ENCODE measurements at regions not wholly inside any gene's neighbourhood (a gene's known extent, or its start where the extent isn't known, plus 50 kb on each side); places are given as distances from the start of the nearest gene placed in this dataset.

DNA sequence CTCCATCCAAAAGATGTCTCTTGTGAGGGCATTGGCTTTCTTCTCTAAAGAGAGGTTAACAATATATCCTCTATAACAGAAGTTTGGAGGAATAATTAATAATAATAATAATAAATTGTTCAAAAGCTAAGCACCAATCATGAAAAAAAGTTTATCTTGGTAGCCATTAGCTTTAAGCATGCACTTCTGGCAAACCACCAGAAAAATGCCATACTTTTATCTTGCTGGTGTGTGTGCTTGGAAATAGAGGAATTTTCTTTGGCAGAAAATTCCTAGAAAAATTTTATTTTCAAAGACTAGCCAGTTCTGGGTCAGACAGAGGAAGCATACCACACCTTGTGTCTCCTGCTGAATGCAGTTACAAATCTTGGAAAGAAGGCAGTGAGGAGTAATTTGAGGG, 52.5 kb upstream of the NPY start:
- DNase-seq (ENCODE audit: low read depth, low spot score) (no peak), FAIRE-seq (no peak)
- Histone ChIP-seq H4K20me1 (ENCODE audit: control insufficient read depth, extremely low read depth, insufficient read depth, low read length) (no peaks in the 10 kb centered on the region), H3K79me2 (ENCODE audit: control insufficient read depth, insufficient read depth, low read length) (no peaks in the 10 kb centered on the region), H3K4me2 (ENCODE audit: control insufficient read depth, extremely low read depth, insufficient read depth, low read depth, low read length) (no peak overlapping the region), H3K9me1 (ENCODE audit: control insufficient read depth, extremely low read depth, insufficient read depth, low read length) (no peaks in the 10 kb centered on the region), H3K36me3 (ENCODE audit: control insufficient read depth in 2 of 2, extremely low read depth in 1 of 2, insufficient read depth in 2 of 2, low read length in 2 of 2) (no peaks in the 10 kb centered on the region), H3K9me3 (ENCODE audit: control insufficient read depth, low read depth, low read length) (no peaks in the 10 kb centered on the region), H3K4me3 (ENCODE audit: control insufficient read depth in 2 of 3, extremely low read depth in 1 of 3, insufficient read depth in 2 of 3, low read depth in 1 of 3, low read length in 3 of 3) (no peak overlapping the region), H3K27me3 (ENCODE audit: control insufficient read depth, extremely low read depth, insufficient read depth, low read length) (no peaks in the 10 kb centered on the region), H3K9ac (ENCODE audit: control insufficient read depth, extremely low read depth, insufficient read depth, low read length) (no peak overlapping the region), H2AFZ (ENCODE audit: control insufficient read depth, low read length) (no peak overlapping the region), H3K4me1 (ENCODE audit: control insufficient read depth, extremely low read depth, insufficient read depth, low read length) (no peaks in the 10 kb centered on the region), H3K27ac (ENCODE audit: control insufficient read depth, insufficient read depth, low read length) (no peak overlapping the region)
- TF ChIP-seq EZH2 (IDR thresholded peaks at IDR 0.05; ENCODE audit: low read length) (no peak), CTCF (optimal IDR thresholded peaks at IDR 0.05 in 1 of 3, IDR thresholded peaks at IDR 0.05 in 1 of 3, conservative IDR thresholded peaks at IDR 0.05 in 1 of 3; ENCODE audit: extremely low read depth in 1 of 3, insufficient read depth in 2 of 3, low read length in 3 of 3) (no peak)
- dilution Hi-C loops (cut with MboI; ENCODE audit: extremely low pct_ligation_motif_present, low sequenced_read_pairs) = no loop called here

- H3K4me1 ChIP-seq (ENCODE audit: control insufficient read depth, extremely low read depth, insufficient read depth, low read length) = no peaks in the 10 kb centered on the region
- TF ChIP-seq CTCF (optimal IDR thresholded peaks at IDR 0.05 in 1 of 3, IDR thresholded peaks at IDR 0.05 in 1 of 3, conservative IDR thresholded peaks at IDR 0.05 in 1 of 3; ENCODE audit: extremely low read depth in 1 of 3, insufficient read depth in 2 of 3, low read length in 3 of 3) = no peak
- no peak for TF ChIP-seq EZH2 (IDR thresholded peaks at IDR 0.05; ENCODE audit: low read length)
- no peaks in the 10 kb centered on the region for H3K9me3 ChIP-seq (ENCODE audit: control insufficient read depth, low read depth, low read length)
- no peak overlapping the region for H3K4me2 ChIP-seq (ENCODE audit: control insufficient read depth, extremely low read depth, insufficient read depth, low read depth, low read length)
- dilution Hi-C loops (cut with MboI; ENCODE audit: extremely low pct_ligation_motif_present, low sequenced_read_pairs) = no loop called here
- H3K9ac ChIP-seq (ENCODE audit: control insufficient read depth, extremely low read depth, insufficient read depth, low read length) = no peak overlapping the region
- DNase-seq (ENCODE audit: low read depth, low spot score) (no peak), FAIRE-seq (no peak)
- H3K36me3 ChIP-seq (ENCODE audit: control insufficient read depth in 2 of 2, extremely low read depth in 1 of 2, insufficient read depth in 2 of 2, low read length in 2 of 2) = no peaks in the 10 kb centered on the region
- no peak overlapping the region for H3K4me3 ChIP-seq (ENCODE audit: control insufficient read depth in 2 of 3, extremely low read depth in 1 of 3, insufficient read depth in 2 of 3, low read depth in 1 of 3, low read length in 3 of 3)
- no peaks in the 10 kb centered on the region for H4K20me1 ChIP-seq (ENCODE audit: control insufficient read depth, extremely low read depth, insufficient read depth, low read length)
- no peaks in the 10 kb centered on the region for H3K79me2 ChIP-seq (ENCODE audit: control insufficient read depth, insufficient read depth, low read length)
- H3K27ac ChIP-seq (ENCODE audit: control insufficient read depth, insufficient read depth, low read length) = no peak overlapping the region
- H2AFZ ChIP-seq (ENCODE audit: control insufficient read depth, low read length) = no peak overlapping the region
- no peaks in the 10 kb centered on the region for H3K27me3 ChIP-seq (ENCODE audit: control insufficient read depth, extremely low read depth, insufficient read depth, low read length)
- H3K9me1 ChIP-seq (ENCODE audit: control insufficient read depth, extremely low read depth, insufficient read depth, low read length) = no peaks in the 10 kb centered on the region
Measured at GRCh38 chr7:24233386-24233785, 50.6 kb upstream of the NPY start.

Small RNA genes in the stretch of these regions (small RNA-seq; reads per million reads assigned to genes)
- gene RNA5SP228 (ENCODE audit: insufficient read length in 3 of 3, low read depth in 3 of 3, low replicate concordance in 1 of 3) = 0 reads per million in 3 experiments
